HG03457 (cell line): ENCODE measurements at regions not wholly inside any gene's neighbourhood (a gene's known extent, or its start where the extent isn't known, plus 50 kb on each side); places are given as distances from the start of the nearest gene placed in this dataset.
"Not testable (repeated sequence)": the region's sequence is repeated elsewhere in the genome, so short reads cannot be mapped to it uniquely, and the experiment has no call there.

Source experiments
- ATAC-seq: cut with Tn5 transposase; IDR thresholded peaks from one replicate; pipeline ENCODE4 v1.9.1; 2021; ENCODE audit warnings: moderate number of reproducible peaks; ENCODE audit not compliant: unreplicated experiment

- no peak for ATAC-seq
Observed at GRCh38 chr2:90209009-90209408, 1517.5 kb downstream of the RPIA start.

- no peak for ATAC-seq
Observed at GRCh38 chr2:90209806-90210205, 1518.3 kb downstream of the RPIA start.

- not testable (repeated sequence) for ATAC-seq
Observed at GRCh38 chr2:90215880-90216279, 1524.4 kb downstream of the RPIA start.

- not testable (repeated sequence) for ATAC-seq
Observed at GRCh38 chr2:90216801-90217200, 1525.3 kb downstream of the RPIA start.

GRCh38 chr2:90218534-90218933 lies 1527.1 kb downstream of the RPIA start:
- not testable (repeated sequence) for ATAC-seq

- ATAC-seq, result not testable (repeated sequence)
Observed at GRCh38 chr2:90220623-90221299, 1529.3 kb downstream of the RPIA start.

- ATAC-seq, result no peak
Observed at GRCh38 chr2:90221300-90221651, 1529.8 kb downstream of the RPIA start.

GRCh38 chr2:90224767-90225166 lies 1533.3 kb downstream of the RPIA start:
- ATAC-seq, result not testable (repeated sequence)

GRCh38 chr2:90226465-90227072 lies 1535.1 kb downstream of the RPIA start:
- not testable (repeated sequence) for ATAC-seq

- ATAC-seq, result not testable (repeated sequence)
Observed at GRCh38 chr2:90231199-90231598, 1539.7 kb downstream of the RPIA start.

- ATAC-seq, result not testable (repeated sequence)
Observed at GRCh38 chr2:90235452-90235851, 1544.0 kb downstream of the RPIA start.

GRCh38 chr2:90237923-90238361 lies 1546.5 kb downstream of the RPIA start:
- ATAC-seq, result not testable (repeated sequence)

GRCh38 chr2:90238505-90239230 lies 1547.2 kb downstream of the RPIA start:
- not testable (repeated sequence) for ATAC-seq

- ATAC-seq, result not testable (repeated sequence)
Observed at GRCh38 chr2:90239769-90240168, 1548.3 kb downstream of the RPIA start.

GRCh38 chr2:90244902-90245765 lies 1553.7 kb downstream of the RPIA start:
- not testable (repeated sequence) for ATAC-seq

- not testable (repeated sequence) for ATAC-seq
Observed at GRCh38 chr2:90248400-90248799, 1556.9 kb downstream of the RPIA start.

GRCh38 chr2:90250350-90250749 lies 1558.9 kb downstream of the RPIA start:
- not testable (repeated sequence) for ATAC-seq

GRCh38 chr2:90251576-90251975 lies 1560.1 kb downstream of the RPIA start:
- not testable (repeated sequence) for ATAC-seq

GRCh38 chr2:90253306-90253705 lies 1561.8 kb downstream of the RPIA start:
- not testable (repeated sequence) for ATAC-seq

GRCh38 chr2:90266888-90267287 lies 1575.4 kb downstream of the RPIA start:
- not testable (repeated sequence) for ATAC-seq

- not testable (repeated sequence) for ATAC-seq
Observed at GRCh38 chr2:90287751-90288150, 1596.3 kb downstream of the RPIA start.
